RWPE1 (cell line): ENCODE measurements at regions not wholly inside any gene's neighbourhood (a gene's known extent, or its start where the extent isn't known, plus 50 kb on each side); places are given as distances from the start of the nearest gene placed in this dataset.

Experiments used
- CTCF ChIA-PET: fragments of 350-600 bp; sonication (Branson Sonifier 250); formaldehyde crosslinking; extraction: SDS; loops from one replicate; lab custom pipeline; 2021; lab: Yijun Ruan, JAX
- POLR2A ChIA-PET: fragments of 400-600 bp; formaldehyde crosslinking; extraction: SDS; loops from one replicate; lab custom pipeline; 2020; ENCODE audit warnings: antibody characterized with exemption; ENCODE audit not compliant: low non-redundant PET; lab: Yijun Ruan, JAX
- DNase-seq: peaks from one replicate; pipeline ENCODE4 v3.0.0; 2012; ENCODE audit warnings: low spot score
- H3K27ac ChIP-seq: fragments of 450-650 bp; 2 replicates; pipeline ENCODE4 v1.5.1; 2017
- CTCF ChIP-seq: fragments of 450-650 bp; conservative IDR thresholded peaks from 2 replicates; pipeline ENCODE4 v1.5.1; 2017; ENCODE audit warnings: low read depth, mild to moderate bottlenecking

- no peak for TF ChIP-seq CTCF
- H3K27ac ChIP-seq = no peak overlapping the region
- no peak for DNase-seq
- POLR2A ChIA-PET = no interaction called here
- CTCF ChIA-PET = interaction anchor here (0.6 kb wide), 1 partner anchor 387 kb away, joined by 3 read pairs; no protein-coding TSS in a partner anchor
These were observed 157.0 kb downstream of the MDFIC start for GRCh38 chr7:115078851-115079250.

- no peak for TF ChIP-seq CTCF
- no peak for DNase-seq
- ChIA-PET CTCF (no interaction called here), POLR2A (no interaction called here)
- no peak overlapping the region for H3K27ac ChIP-seq
These were observed 156.5 kb downstream of the MDFIC start for GRCh38 chr7:115078386-115078785.

GRCh38 chr7:115070311-115070710 lies 148.4 kb downstream of the MDFIC start:
- ChIA-PET CTCF (no interaction called here), POLR2A (no interaction called here)
- H3K27ac ChIP-seq = no peak overlapping the region
- TF ChIP-seq CTCF = no peak
- no peak for DNase-seq
